GM21737 (cell line): ENCODE measurements at regions not wholly inside any gene's neighbourhood (a gene's known extent, or its start where the extent isn't known, plus 50 kb on each side); places are given as distances from the start of the nearest gene placed in this dataset.

Experiments
- ATAC-seq: cut with Tn5 transposase; IDR thresholded peaks from one replicate; pipeline ENCODE4 v1.9.1; 2021; ENCODE audit warnings: mild to moderate bottlenecking, moderate library complexity; ENCODE audit not compliant: unreplicated experiment

- no peak for ATAC-seq
These were observed 174.8 kb downstream of the BMP2 start for GRCh38 chr20:6942266-6942665.

DNA sequence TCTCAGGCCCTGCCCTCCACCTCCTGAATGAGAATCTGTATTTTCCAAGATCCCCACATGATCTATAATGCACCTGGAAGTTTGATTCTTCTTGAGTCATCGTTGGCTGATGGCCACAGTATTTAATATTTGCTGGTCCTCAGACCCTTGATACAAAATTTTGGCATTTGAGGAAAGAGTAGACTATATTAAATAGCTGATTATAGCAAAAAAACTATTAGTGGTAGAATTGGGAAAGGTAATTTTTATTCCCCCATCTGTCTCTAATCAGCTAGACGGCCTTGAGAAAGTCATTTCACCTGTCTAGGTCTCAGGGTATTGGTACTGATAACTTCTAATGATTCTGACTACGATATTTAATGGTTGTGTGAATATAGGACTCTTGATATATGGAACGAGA is 176.8 kb downstream of the BMP2 start:
- ATAC-seq, result no peak

GRCh38 chr20:6953611-6954010 is 186.1 kb downstream of the BMP2 start:
- no peak for ATAC-seq

DNA sequence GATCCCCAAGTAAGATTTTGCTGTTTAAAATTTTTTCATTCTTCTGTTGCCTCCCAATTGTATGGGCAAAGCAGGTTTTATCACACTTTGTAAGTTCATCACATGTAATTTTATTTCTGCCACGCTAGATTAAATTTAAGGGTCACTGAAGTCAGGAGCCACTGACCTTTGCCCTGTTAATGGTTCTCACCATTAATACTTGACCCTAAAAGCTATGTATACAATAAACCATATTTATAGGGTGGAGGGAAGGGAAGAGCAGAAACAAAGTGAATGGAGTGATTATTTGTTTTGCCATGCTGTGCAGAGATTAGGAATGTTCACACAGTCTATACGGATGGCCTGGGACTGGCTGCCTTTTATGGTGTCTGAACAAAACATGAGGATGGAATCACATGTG is 186.7 kb downstream of the BMP2 start:
- ATAC-seq, result no peak

DNA sequence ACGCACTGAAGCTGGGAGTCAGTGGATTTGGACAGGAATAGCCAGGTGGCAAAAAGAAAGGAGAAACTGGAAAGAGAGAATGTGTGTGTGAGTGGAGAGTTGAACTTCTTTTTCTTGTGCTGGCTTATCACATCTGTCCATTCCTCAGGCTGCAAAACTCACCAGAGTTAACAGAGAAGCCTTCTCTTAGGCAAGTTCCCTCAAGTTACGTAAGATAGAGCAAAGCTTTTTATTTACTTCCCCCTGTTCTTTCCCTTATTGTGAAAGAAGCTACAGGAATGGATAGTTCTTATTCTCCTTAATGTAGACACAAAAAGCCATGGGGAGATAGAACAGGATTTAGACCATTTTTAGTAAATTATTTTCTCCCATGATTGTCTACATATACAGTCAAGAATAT is 188.6 kb downstream of the BMP2 start:
- ATAC-seq, result no peak

- no peak for ATAC-seq
These were observed 189.1 kb downstream of the BMP2 start for GRCh38 chr20:6956574-6956973.

DNA sequence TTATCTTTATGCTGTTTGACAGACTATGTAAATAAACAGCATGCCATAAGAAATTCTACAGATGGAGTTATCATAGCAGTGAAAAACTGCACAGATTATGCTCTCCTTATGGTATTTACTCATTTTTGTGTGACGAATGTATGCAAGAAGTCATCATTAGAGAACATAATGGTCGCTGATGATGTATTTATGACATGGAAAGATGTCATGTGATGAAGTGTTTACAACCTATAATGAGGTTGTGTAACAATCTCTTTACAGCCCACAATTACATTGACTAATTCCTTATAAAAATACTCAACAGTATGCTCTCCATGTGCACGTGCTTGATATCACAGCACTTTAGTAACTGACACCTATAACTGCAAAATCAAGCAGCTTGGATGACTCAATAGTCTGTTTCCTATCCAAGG is 192.4 kb downstream of the BMP2 start:
- no peak for ATAC-seq

- ATAC-seq, result no peak
These were observed 199.2 kb downstream of the BMP2 start for GRCh38 chr20:6966721-6967120.

GRCh38 chr20:6974838-6975237 is 207.4 kb downstream of the BMP2 start:
- no peak for ATAC-seq

- ATAC-seq, result no peak
These were observed 207.8 kb downstream of the BMP2 start for GRCh38 chr20:6975311-6975710.

DNA sequence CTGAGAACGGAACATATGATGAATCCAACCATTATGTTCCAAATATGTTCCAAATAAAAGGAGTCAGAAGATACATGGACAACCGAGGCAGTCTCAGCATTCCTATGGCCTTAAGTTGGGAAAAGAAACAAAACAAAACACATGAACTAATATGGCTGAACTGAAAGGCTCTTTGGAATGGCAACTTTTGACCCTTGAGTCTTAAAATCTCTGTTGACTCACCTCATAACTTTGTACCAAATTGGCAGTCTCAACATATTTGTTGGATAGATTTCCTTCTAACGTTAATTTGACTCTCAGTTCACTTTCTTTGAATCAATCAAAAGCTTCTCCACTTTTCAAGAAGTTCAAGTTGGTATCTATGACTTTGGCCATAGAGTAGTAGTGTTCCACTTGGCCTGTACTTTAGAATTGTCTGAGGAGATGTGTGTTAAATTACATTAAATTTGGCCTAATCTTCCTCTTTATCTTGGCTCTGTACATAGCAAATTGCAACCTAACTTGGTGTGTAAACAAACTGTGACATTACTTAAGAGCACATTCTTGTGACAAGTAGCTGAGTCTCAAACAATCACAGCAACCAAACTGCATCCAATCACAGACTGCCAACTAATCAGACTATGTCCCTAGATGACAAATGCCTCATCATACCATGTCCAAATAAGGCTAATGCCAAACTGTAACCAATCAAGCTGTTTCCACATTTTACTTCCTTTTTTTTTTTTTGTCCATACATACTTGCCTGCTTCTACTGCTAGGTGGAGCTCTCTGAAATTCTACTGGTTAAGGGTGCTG is 208.8 kb downstream of the BMP2 start:
- no peak for ATAC-seq

DNA sequence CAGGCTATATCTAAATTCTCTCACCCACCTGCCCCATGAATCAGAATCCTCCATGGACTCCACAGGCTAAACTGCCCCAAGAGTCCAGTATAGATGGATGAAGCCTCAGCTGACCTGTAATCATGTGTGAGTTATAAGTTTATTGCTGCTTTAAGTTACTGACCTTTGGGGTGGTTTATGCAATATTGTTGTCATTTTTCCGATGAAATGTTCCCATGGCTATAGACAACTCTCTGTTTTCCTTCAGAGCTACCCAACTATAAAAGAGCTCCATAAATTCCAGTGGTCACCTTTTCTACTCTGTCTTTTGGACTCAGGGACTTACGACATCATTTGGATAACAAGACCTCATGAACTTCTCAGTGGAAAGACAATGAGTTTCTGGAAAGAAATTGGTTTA is 212.1 kb downstream of the BMP2 start:
- no peak for ATAC-seq

GRCh38 chr20:6993011-6993410 is 225.5 kb downstream of the BMP2 start:
- no peak for ATAC-seq

GRCh38 chr20:6993511-6993910 is 226.0 kb downstream of the BMP2 start:
- no peak for ATAC-seq

- no peak for ATAC-seq
These were observed 227.0 kb downstream of the BMP2 start for GRCh38 chr20:6994452-6994851.

- ATAC-seq, result no peak
These were observed 231.4 kb downstream of the BMP2 start for GRCh38 chr20:6998909-6999308.

- ATAC-seq, result no peak
These were observed 231.9 kb downstream of the BMP2 start for GRCh38 chr20:6999381-6999780.

- ATAC-seq, result no peak
These were observed 236.1 kb downstream of the BMP2 start for GRCh38 chr20:7003598-7003997.

GRCh38 chr20:7004801-7005200 is 237.3 kb downstream of the BMP2 start:
- ATAC-seq, result no peak

DNA sequence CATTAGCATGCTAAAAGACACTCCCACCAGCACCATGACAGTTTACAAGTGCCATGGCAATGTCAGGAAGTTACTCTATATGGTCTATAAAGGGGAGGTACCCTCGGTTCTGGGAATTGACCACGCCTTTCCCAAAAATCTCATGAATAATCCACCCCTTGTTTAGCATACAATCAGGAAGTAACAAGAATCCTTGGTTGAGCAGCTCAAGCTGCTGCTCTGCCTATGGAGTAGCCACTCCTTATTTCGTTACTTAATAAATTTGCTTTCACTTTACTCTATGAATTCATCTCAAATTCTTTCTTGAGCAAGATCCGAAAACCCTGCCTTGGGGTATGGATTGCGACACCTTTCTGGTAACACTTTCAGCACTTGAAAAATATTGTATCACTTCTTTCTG is 243.0 kb downstream of the BMP2 start:
- no peak for ATAC-seq

DNA sequence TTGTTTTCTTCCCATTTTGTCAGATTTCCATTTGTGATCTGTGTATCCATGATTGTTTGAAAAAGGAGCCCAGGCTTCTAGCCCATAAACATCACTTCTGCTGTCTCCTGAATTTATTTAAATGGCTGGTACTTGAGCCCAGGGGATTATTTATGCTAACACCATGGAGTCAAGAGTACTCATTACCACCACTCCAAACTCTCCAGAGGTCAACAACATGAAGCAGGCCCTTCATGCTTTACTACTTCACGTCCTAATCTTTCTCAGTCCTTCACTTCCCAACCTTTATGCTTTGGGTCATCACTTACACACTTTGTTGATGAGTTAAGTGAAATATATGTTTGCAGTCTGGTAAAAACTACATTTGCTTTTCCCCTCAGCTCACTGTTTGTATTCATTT is 247.8 kb downstream of the BMP2 start:
- ATAC-seq, result no peak

DNA sequence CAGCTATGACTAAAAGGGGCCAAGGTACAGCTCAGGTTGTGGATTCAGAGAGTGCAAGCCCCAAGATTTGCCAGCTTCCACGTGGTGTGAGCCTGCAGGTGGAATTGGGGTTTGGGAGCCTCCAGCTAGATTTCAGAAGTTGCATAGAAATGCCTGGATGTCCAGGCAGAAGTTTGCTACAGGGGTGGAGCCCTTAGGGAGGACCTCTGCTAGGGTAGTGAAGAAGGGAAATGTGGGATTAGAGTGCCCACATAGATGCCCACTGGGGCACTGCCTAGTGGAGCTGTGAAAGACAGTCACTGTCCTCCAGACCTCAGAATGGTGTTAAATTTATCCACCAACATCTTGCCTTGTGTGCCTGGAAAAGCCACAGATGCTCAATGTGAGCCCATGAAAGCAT is 255.1 kb downstream of the BMP2 start:
- ATAC-seq, result no peak

GRCh38 chr20:7025635-7026034 is 258.1 kb downstream of the BMP2 start:
- ATAC-seq, result no peak
